Omental fat pad (tissue), 3 donors: ENCODE measurements at regions not wholly inside any gene's neighbourhood (a gene's known extent, or its start where the extent isn't known, plus 50 kb on each side); places are given as distances from the start of the nearest gene placed in this dataset.

Source experiments
- ATAC-seq: fragments of 150-250 bp; one replicate; pipeline ENCODE4 v1.9.1; 2016; ENCODE audit warnings: mild to moderate bottlenecking, moderate library complexity; ENCODE audit not compliant: low FRiP score
- DNase-seq: peaks from one replicate; pipeline ENCODE4 v3.0.0-alpha.2; 2019; ENCODE audit warnings: low spot score
- TF ChIP-seq, protein P1 (sequence below), 3 donors: fragments of 450-650 bp; IDR thresholded peaks; one replicate each; pipeline ENCODE4 v1.5.1; 2016 to 2017; ENCODE audit warnings: antibody characterized with exemption in 3 of 3, mild to moderate bottlenecking in 3 of 3, moderate library complexity in 2 of 3

DNA sequence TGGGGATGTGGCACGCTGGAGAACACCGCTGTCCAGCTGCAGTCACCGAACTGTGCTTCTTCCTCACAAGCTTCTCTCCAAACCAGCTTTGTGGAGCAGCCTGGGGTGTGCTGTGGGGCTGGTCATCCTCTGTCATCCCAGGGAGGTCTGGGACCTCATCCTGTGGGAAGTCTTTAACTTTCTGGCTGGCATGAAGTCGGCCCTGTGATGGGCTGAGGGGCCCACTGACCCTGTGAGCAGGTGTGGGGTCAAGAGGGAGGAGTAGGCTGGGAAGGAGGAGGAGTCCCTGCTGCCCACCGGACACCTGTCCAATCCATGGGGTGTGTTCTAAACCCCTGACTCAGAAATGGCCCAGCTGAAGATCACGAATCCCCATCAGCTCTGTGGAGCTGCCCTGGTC is 136.2 kb upstream of the SHH start:
- ATAC-seq (no peak), DNase-seq (no peak)
- TF ChIP-seq, protein P1, sequence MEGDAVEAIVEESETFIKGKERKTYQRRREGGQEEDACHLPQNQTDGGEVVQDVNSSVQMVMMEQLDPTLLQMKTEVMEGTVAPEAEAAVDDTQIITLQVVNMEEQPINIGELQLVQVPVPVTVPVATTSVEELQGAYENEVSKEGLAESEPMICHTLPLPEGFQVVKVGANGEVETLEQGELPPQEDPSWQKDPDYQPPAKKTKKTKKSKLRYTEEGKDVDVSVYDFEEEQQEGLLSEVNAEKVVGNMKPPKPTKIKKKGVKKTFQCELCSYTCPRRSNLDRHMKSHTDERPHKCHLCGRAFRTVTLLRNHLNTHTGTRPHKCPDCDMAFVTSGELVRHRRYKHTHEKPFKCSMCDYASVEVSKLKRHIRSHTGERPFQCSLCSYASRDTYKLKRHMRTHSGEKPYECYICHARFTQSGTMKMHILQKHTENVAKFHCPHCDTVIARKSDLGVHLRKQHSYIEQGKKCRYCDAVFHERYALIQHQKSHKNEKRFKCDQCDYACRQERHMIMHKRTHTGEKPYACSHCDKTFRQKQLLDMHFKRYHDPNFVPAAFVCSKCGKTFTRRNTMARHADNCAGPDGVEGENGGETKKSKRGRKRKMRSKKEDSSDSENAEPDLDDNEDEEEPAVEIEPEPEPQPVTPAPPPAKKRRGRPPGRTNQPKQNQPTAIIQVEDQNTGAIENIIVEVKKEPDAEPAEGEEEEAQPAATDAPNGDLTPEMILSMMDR (IDR thresholded peaks at IDR 0.05): no peak

DNA sequence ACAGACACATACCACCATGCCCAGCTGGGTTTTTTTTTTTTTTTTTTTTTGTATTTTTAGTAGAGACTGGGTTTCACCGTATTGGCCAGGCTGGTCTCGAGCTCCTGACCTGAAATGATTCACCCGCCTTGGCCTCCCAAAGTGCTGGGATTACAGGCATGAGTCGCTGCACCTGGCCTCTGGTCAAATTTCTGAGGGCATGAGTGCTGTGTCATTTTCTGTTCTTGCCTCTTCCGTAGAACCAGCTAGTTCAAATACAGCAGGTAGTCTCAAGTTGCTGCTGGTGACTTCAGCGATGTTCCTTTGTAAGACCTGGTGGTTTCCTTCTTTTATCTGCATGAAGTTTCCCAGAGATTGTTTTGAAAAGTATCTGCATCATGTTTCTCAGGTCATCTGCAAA is 134.8 kb upstream of the SHH start:
- ATAC-seq (no peak), DNase-seq (no peak)
- TF ChIP-seq, protein P1 (IDR thresholded peaks at IDR 0.05): no peak

DNA sequence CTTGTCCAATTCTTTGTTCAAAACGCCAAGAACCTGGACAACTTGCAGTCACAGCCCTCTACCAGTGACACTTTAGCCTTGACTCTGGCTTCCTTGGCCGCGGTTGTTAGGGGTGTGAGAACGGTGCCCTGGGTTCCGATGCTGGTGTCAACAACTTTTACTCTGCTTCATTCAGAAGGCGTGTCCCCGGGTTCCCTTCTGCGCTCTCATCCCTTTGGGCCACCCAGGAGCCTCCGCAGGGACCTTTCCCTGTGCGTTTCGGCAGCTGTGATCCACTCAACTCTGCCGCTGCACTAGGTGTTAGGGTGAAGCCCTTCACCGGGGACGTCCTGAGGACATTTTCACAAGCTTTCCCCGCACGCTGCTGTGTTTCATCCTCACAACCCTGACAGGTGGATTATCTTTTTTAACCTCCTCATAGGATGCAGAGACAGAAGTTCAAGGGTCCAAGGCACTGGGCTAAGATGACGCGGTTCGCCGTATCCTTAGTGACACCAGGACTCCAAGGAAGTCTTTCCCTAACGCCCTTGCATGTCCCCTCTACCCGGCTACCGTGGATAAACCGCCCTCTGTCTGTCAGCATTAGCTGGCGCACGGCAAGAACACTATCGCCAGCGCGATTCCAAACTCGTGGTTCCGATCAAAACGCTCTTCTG is 133.5 kb upstream of the SHH start:
- no peak for ATAC-seq
- TF ChIP-seq, protein P1 (IDR thresholded peaks at IDR 0.05): no peak
- no peak for DNase-seq

DNA sequence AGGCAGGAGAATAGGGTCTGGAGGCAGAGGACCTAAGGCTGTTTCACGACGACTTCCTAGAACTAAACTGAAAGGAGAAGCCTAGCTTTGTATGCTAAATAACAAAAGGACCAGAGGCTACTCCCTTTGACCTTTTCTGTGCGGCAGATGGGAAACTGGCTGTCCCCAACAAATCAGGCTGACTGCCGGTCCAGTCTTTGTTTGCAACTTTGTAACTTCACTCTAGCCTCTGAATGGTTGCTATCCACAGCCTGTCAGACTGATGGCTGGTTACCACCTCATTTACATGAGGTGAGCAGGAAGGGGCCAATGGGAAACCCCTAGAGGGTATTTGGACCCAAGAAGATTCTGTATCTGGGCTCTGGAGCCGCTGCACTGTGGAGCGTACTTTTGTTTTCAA is 132.6 kb upstream of the SHH start:
- TF ChIP-seq, protein P1 (IDR thresholded peaks at IDR 0.05): no peak
- DNase-seq: no peak
- no peak for ATAC-seq

DNA sequence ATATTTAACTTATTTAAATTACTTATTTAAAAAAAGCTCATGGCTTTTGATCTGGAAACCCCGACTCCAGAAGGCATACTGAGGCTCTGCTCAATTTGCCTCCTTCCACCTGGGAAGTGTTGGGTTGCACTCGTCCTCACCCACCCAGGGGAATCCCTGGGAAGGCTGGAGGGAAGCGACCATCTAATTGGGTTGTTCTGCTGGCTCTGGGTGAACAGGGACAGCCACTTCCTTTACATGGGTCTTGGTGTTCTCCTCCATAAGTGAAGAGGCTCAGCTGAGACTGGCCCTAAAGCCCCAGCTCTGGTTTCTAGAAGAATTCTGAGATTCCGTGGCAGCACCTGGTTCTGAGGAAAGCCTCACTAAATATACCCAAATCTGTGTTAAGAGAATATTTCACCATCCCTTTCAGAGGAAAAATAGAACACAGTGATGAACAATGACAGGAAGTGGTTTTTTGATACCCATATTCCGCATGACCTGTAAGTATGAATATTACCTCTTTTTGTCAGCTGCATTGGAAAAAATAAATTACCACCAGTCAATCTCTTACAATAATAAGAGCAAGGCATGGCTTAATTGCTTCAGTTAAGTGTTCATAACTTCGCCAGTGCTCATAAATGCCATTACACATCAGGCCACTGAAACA is 131.1 kb upstream of the SHH start:
- no peak for DNase-seq
- ATAC-seq: no peak

DNA sequence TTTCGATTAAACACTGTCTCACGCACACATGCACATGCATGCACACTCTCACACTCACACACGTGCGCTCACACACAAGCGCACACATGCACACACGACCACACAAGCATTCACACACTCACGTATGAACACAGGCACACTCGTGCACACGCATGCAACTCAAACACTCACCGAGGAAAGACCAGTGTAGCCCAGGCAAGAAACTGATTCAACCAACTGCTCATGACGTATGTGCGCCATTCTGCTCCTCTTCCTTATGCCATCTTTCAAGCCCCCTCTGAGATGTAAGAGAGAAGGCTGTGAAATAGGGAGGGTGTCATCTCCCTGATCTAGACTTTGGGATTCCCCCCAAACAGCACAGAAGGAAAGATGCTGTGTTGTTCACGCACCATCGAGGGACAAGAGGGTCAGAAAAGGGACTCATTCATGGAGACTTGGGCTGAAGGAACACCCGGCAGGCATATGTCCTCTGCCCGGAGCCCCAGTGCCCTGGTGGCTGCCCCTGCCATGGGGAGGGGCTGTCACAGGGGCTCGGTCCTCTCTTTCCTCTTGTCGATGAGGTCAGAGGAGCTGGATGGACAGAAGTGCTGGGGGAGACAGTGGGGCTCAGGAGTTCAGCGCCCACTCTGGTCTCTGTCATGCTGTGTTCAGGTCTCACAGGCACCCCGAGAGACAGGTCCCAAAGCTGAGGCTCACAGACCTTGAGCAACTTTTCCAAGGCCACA is 130.1 kb upstream of the SHH start:
- TF ChIP-seq, protein P1 (IDR thresholded peaks at IDR 0.05): no peak
- DNase-seq (no peak), ATAC-seq (no peak)

More for the DNA sequence above, 131.1 kb upstream of the SHH start:
- TF ChIP-seq, protein P1 (IDR thresholded peaks at IDR 0.05): no peak
